Caco-2 (cell line): ENCODE measurements at regions not wholly inside any gene's neighbourhood (a gene's known extent, or its start where the extent isn't known, plus 50 kb on each side); places are given as distances from the start of the nearest gene placed in this dataset.
A peak's percentile ranks its signal among the peaks of the same experiment; 100 is the strongest.

ENCODE experiments used
- BruUV-seq: library from RNA; stranded (reverse); fragments of 400-500 nt; replicated peaks from 2 replicates; lab custom pipeline; 2021; lab: Mats Ljungman, UMichigan
- CTCF ChIA-PET: fragments of 300-600 bp; sonication (Branson Sonifier 250); formaldehyde crosslinking; loops from one replicate; lab custom pipeline; 2022; ENCODE audit warnings: antibody characterized with exemption; lab: Charles Lee
- POLR2A ChIA-PET: fragments of 300-600 bp; sonication (Branson Sonifier 250); formaldehyde crosslinking; loops from one replicate; lab custom pipeline; 2022; ENCODE audit warnings: antibody characterized with exemption; lab: Charles Lee
- DNase-seq, 2 experiments: peaks; one replicate each; pipeline versions ENCODE4 v3.0.0 to v3.0.0-alpha.2; 2020 to 2022
- H3K27me3 ChIP-seq: replicated peaks from 2 replicates; pipeline ENCODE4 v1.6.0; 2011; ENCODE audit warnings: low read length; ENCODE audit not compliant: control insufficient read depth, insufficient read depth
- H3K36me3 ChIP-seq: 2 replicates; pipeline ENCODE4 v1.5.1; 2011; ENCODE audit warnings: low read length; ENCODE audit not compliant: control insufficient read depth, insufficient read depth
- H3K4me1 ChIP-seq: fragments of 250-450 bp; sonication (Bioruptor Pico); 2 replicates; pipeline ENCODE4 v1.5.1; 2020; ENCODE audit warnings: mild to moderate bottlenecking
- H3K4me3 ChIP-seq: 2 replicates; pipeline ENCODE4 v1.5.1; 2011; ENCODE audit warnings: low read depth, mild to moderate bottlenecking, control low read depth, low read length
- H3K9me3 ChIP-seq: fragments of 250-450 bp; sonication (Bioruptor Pico); 2 replicates; pipeline ENCODE4 v1.5.1; 2020; ENCODE audit warnings: mild to moderate bottlenecking, moderate library complexity
- H3K27ac Mint-ChIP-seq: one replicate; pipeline ENCODE4 v1.8.0; 2022; ENCODE audit warnings: mixed read lengths; ENCODE audit not compliant: unreplicated experiment
- H3K27me3 Mint-ChIP-seq: one replicate; pipeline ENCODE4 v1.8.0; 2022; ENCODE audit warnings: mixed read lengths; ENCODE audit not compliant: insufficient read depth, unreplicated experiment
- H3K36me3 Mint-ChIP-seq: one replicate; pipeline ENCODE4 v1.8.0; 2022; ENCODE audit warnings: mild to moderate bottlenecking, mixed read lengths; ENCODE audit not compliant: insufficient read depth, unreplicated experiment
- H3K4me1 Mint-ChIP-seq: one replicate; pipeline ENCODE4 v1.8.0; 2022; ENCODE audit warnings: low read depth, mixed read lengths; ENCODE audit not compliant: unreplicated experiment
- H3K4me3 Mint-ChIP-seq: one replicate; pipeline ENCODE4 v1.8.0; 2022; ENCODE audit warnings: mild to moderate bottlenecking, moderate library complexity, mixed read lengths; ENCODE audit not compliant: unreplicated experiment
- H3K9me3 Mint-ChIP-seq: one replicate; pipeline ENCODE4 v1.8.0; 2022; ENCODE audit warnings: mixed read lengths; ENCODE audit not compliant: unreplicated experiment
- intact Hi-C: fragments of 100-400 bp; cut with micrococcal nuclease; formaldehyde crosslinking; loops from one replicate; pipeline ENCODE4 v1.10.0; 2022; ENCODE audit not compliant: unreplicated experiment
- TF ChIP-seq, protein P1 (sequence below), 2 experiments: fragments of 200-600 bp in 1 of 2; IDR thresholded peaks; 1 replicate in 1 of 2; 2 replicates in 1 of 2; pipeline versions ENCODE4 v1.5.1 to v1.8.0; 2011 to 2022; ENCODE audit warnings: antibody characterized with exemption in 1 of 2, control low read depth in 1 of 2, inconsistent platforms in 1 of 2, low read depth in 1 of 2, low read length in 1 of 2, mild to moderate bottlenecking in 1 of 2, moderate library complexity in 1 of 2; ENCODE audit not compliant: insufficient read depth in 1 of 2, severe bottlenecking in 1 of 2, unreplicated experiment in 1 of 2

DNA sequence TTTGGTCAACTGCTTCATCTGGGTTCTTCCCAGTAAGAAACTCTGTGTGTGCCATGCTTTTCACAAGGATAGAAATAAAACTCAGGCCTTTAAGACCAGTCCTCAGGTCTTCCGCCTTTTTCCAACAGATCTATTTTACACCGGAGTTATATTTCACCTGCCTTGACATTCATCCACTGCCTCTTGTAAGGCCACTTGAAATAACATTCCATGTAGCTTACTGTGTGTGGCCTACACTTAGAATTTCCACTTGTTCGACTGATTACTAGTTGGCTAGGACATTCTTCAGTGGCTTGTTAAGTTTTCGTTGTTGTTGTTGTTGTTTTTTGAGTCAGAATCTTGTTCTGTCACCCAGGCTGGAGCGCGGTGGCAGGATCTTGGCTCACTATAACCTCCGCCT, 92.8 kb upstream of the UNC5C start:
- H3K4me1 ChIP-seq: peaks cover 7% of the 10 kb centered on the region; the same call in 1 of the 2 replicates
- no peaks in the 10 kb centered on the region for H3K36me3 Mint-ChIP-seq
- POLR2A ChIA-PET: no interaction called here
- no peaks in the 10 kb centered on the region for H3K9me3 ChIP-seq
- no peaks in the 10 kb centered on the region for H3K9me3 Mint-ChIP-seq
- TF ChIP-seq, protein P1, sequence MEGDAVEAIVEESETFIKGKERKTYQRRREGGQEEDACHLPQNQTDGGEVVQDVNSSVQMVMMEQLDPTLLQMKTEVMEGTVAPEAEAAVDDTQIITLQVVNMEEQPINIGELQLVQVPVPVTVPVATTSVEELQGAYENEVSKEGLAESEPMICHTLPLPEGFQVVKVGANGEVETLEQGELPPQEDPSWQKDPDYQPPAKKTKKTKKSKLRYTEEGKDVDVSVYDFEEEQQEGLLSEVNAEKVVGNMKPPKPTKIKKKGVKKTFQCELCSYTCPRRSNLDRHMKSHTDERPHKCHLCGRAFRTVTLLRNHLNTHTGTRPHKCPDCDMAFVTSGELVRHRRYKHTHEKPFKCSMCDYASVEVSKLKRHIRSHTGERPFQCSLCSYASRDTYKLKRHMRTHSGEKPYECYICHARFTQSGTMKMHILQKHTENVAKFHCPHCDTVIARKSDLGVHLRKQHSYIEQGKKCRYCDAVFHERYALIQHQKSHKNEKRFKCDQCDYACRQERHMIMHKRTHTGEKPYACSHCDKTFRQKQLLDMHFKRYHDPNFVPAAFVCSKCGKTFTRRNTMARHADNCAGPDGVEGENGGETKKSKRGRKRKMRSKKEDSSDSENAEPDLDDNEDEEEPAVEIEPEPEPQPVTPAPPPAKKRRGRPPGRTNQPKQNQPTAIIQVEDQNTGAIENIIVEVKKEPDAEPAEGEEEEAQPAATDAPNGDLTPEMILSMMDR (IDR thresholded peaks at IDR 0.05; ENCODE audit: insufficient read depth in 1 of 2, low read depth in 1 of 2, low read length in 1 of 2, severe bottlenecking in 1 of 2, unreplicated experiment in 1 of 2): no peak
- no peak overlapping the region for H3K4me3 ChIP-seq
- no peak overlapping the region for H3K27ac Mint-ChIP-seq
- no peaks in the 10 kb centered on the region for H3K27me3 ChIP-seq
- H3K27me3 Mint-ChIP-seq: no peaks in the 10 kb centered on the region
- no TSS peak for BruUV-seq
- no peaks in the 10 kb centered on the region for H3K4me1 Mint-ChIP-seq
- H3K36me3 ChIP-seq: no peaks in the 10 kb centered on the region
- no peak for DNase-seq
- intact Hi-C loops: no loop called here
- no peak overlapping the region for H3K4me3 Mint-ChIP-seq
- CTCF ChIA-PET: no interaction called here

DNA sequence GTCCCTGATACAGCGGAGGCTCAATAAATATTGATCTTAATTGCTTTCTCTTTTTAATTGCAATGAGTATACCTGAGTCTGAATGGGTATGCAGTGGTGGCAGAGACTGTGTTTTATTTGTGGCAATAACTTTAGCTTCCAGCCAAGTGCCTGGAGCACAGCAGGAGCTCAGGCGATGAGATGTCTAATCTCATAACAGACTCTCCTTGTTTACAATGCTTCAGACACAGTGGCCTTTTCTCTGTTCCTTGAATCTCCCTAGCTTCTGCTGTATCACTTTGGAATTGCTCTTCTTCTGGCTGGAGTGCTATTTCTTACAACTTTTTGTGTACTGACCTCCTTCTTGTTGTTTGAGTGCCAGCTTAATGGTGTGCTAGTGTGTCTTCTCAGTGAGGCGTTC, 91.5 kb upstream of the UNC5C start:
- intact Hi-C loops: no loop called here
- Mint-ChIP-seq H3K4me1 (no peaks in the 10 kb centered on the region), H3K4me3 (no peak overlapping the region), H3K9me3 (no peaks in the 10 kb centered on the region), H3K27me3 (no peaks in the 10 kb centered on the region), H3K36me3 (no peaks in the 10 kb centered on the region), H3K27ac (no peak overlapping the region)
- H3K27me3 ChIP-seq: no peaks in the 10 kb centered on the region
- ChIA-PET POLR2A (no interaction called here), CTCF (no interaction called here)
- H3K4me1 ChIP-seq: peaks cover 7% of the 10 kb centered on the region; the same call in 1 of the 2 replicates
- no peak overlapping the region for H3K4me3 ChIP-seq
- no peaks in the 10 kb centered on the region for H3K9me3 ChIP-seq
- TF ChIP-seq, protein P1 (IDR thresholded peaks at IDR 0.05; ENCODE audit: insufficient read depth in 1 of 2, low read depth in 1 of 2, low read length in 1 of 2, severe bottlenecking in 1 of 2, unreplicated experiment in 1 of 2): no peak
- no TSS peak for BruUV-seq
- no peaks in the 10 kb centered on the region for H3K36me3 ChIP-seq
- no peak for DNase-seq

DNA sequence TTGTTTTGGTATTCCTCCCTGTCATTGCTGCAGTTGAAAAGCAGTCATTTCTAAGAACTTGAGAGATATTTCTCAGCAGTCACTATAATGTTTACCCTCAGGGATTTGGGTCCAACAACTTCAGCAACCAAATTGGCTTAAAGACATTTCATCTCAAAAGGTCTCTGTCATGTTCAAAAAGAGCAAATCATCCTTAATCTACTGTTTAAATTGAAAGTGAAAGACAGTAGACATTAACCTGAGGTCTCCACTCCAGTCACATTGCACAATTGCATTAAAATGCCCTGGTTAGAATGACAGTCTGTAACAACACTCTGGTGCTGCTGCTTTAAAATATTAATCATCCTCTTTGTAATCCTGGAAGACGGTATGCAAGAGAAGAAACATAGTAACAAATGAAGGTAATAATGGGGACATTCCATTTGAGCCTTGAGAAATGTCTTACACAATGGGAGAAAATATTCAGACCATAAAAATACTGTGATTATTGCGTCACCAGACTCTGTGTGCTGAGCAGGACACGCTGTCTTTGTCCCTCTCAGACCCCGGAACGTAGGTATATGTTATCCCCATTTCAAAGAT, 90.2 kb upstream of the UNC5C start:
- peak in 1 of 2 experiments; percentile 29 for DNase-seq
- Mint-ChIP-seq H3K36me3 (no peaks in the 10 kb centered on the region), H3K9me3 (no peaks in the 10 kb centered on the region), H3K4me1 (no peaks in the 10 kb centered on the region), H3K27ac (no peak overlapping the region), H3K27me3 (no peaks in the 10 kb centered on the region), H3K4me3 (no peak overlapping the region)
- ChIA-PET CTCF (no interaction called here), POLR2A (no interaction called here)
- intact Hi-C loops: loop anchor here (10.0 kb wide), 1 partner anchor 474 kb away; no protein-coding TSS in a partner anchor
- peaks cover 7% of the 10 kb centered on the region; the same call in 1 of the 2 replicates for H3K4me1 ChIP-seq
- no TSS peak for BruUV-seq
- no peaks in the 10 kb centered on the region for H3K9me3 ChIP-seq
- H3K36me3 ChIP-seq: no peaks in the 10 kb centered on the region
- TF ChIP-seq, protein P1 (IDR thresholded peaks at IDR 0.05; ENCODE audit: insufficient read depth in 1 of 2, low read depth in 1 of 2, low read length in 1 of 2, severe bottlenecking in 1 of 2, unreplicated experiment in 1 of 2): no peak
- H3K4me3 ChIP-seq: no peak overlapping the region
- H3K27me3 ChIP-seq: no peaks in the 10 kb centered on the region
